ENCODE measurements at regions not wholly inside any gene's neighbourhood (a gene's known extent, or its start where the extent isn't known, plus 50 kb on each side); places are given as distances from the start of the nearest gene placed in this dataset.

DNA sequence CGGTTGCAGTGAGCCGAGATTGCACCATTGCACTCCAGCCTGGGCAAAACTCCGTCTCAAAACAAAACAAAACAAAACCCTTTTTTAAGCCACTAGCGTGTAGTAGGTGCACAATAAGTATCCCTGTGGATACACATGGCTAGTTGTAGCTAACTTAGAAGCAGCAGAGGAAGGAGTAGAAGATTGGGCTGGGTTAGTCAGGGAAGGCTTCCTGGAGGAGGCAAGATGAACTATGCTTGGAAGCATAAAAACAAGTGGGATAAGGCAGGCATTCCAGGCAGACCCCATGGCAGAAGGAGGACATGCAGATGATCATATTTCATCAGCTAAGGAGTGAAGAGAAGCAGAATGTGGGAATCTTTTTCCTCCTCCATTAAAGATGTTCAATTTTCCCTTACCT lies 83.4 kb downstream of the IRX5 start:
- Mint-ChIP-seq H3K36me3 (ENCODE audit: low read depth) (no peaks in the 10 kb centered on the region), H3K4me1 (no peaks in the 10 kb centered on the region), H3K27ac (no peak overlapping the region), H3K4me3 (no peak overlapping the region), H3K9me3 (no peaks in the 10 kb centered on the region), H3K27me3 (ENCODE audit: insufficient read depth) (no peaks in the 10 kb centered on the region)
- no peaks in the 10 kb centered on the region for H3K4me1 ChIP-seq (ENCODE audit: control insufficient read depth, insufficient read depth, low read length)
- no peak for DNase-seq
- H3K27me3 ChIP-seq (ENCODE audit: control insufficient read depth, insufficient read depth, low read length, poor library complexity, severe bottlenecking), result no peaks in the 10 kb centered on the region
- H3K4me3 ChIP-seq (ENCODE audit: low read length), result no peak overlapping the region
- H3K27ac ChIP-seq (ENCODE audit: low read depth, low read length), result no peak overlapping the region
- no peaks in the 10 kb centered on the region for H3K9me3 ChIP-seq (ENCODE audit: control insufficient read depth, low read length)
- TF ChIP-seq CTCF (conservative IDR thresholded peaks at IDR 0.05), result no peak
- WGBS, 2 experiments (ENCODE audit: insufficient coverage in 1 of 2, insufficient read length in 1 of 2), result 97 to 100% methylated on average over 2 to 4 of the region's 4 CpGs
- H3K36me3 ChIP-seq (ENCODE audit: control insufficient read depth, insufficient read depth, low read length), result no peaks in the 10 kb centered on the region
- H3K9ac ChIP-seq (ENCODE audit: extremely low read depth, low read length, poor library complexity, severe bottlenecking), result no peak overlapping the region

GRCh38 chr16:55015181-55015913 lies 84.7 kb downstream of the IRX5 start:
- H3K27me3 Mint-ChIP-seq (ENCODE audit: insufficient read depth), result no peaks in the 10 kb centered on the region
- no peaks in the 10 kb centered on the region for H3K4me1 Mint-ChIP-seq
- no peak overlapping the region for H3K27ac Mint-ChIP-seq
- no peak overlapping the region for H3K4me3 ChIP-seq (ENCODE audit: low read length)
- H3K4me3 Mint-ChIP-seq, result no peak overlapping the region
- H3K9ac ChIP-seq (ENCODE audit: extremely low read depth, low read length, poor library complexity, severe bottlenecking), result no peak overlapping the region
- no peak for TF ChIP-seq CTCF (conservative IDR thresholded peaks at IDR 0.05)
- no peaks in the 10 kb centered on the region for H3K27me3 ChIP-seq (ENCODE audit: control insufficient read depth, insufficient read depth, low read length, poor library complexity, severe bottlenecking)
- peaks cover 7% of the 10 kb centered on the region for H3K9me3 ChIP-seq (ENCODE audit: control insufficient read depth, low read length)
- no peak overlapping the region for H3K27ac ChIP-seq (ENCODE audit: low read depth, low read length)
- peaks cover 8% of the 10 kb centered on the region for H3K9me3 Mint-ChIP-seq
- no peaks in the 10 kb centered on the region for H3K4me1 ChIP-seq (ENCODE audit: control insufficient read depth, insufficient read depth, low read length)
- no peak for DNase-seq
- WGBS, 2 experiments (ENCODE audit: insufficient coverage in 1 of 2, insufficient read length in 1 of 2), result 90 to 92% methylated on average over 8 to 10 of the region's 10 CpGs
- no peaks in the 10 kb centered on the region for H3K36me3 Mint-ChIP-seq (ENCODE audit: low read depth)
- no peaks in the 10 kb centered on the region for H3K36me3 ChIP-seq (ENCODE audit: control insufficient read depth, insufficient read depth, low read length)

DNA sequence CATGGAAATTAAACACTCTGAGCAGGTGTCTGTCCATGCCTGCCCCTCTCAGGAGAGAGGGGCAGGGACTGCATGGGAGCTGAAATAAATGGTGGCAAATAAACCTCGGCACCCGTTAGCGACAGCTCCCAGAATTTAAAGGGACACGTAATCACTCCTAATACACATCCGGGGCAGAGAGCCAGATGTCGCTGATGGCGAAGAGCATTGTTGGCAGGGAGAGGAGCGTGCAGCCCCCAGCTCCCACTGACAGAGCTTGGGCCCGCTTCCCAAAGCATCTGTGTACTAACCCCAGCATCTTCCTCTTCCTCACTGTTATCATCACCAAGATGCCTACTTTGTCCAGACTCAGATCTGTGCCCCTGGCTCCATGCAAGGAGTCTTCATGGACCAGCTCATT lies 85.8 kb downstream of the IRX5 start:
- Histone ChIP-seq H3K27ac (ENCODE audit: low read depth, low read length) (no peak overlapping the region), H3K9ac (ENCODE audit: extremely low read depth, low read length, poor library complexity, severe bottlenecking) (no peak overlapping the region), H3K36me3 (ENCODE audit: control insufficient read depth, insufficient read depth, low read length) (no peaks in the 10 kb centered on the region), H3K27me3 (ENCODE audit: control insufficient read depth, insufficient read depth, low read length, poor library complexity, severe bottlenecking) (no peaks in the 10 kb centered on the region), H3K9me3 (ENCODE audit: control insufficient read depth, low read length) (peaks cover 7% of the 10 kb centered on the region), H3K4me1 (ENCODE audit: control insufficient read depth, insufficient read depth, low read length) (no peaks in the 10 kb centered on the region), H3K4me3 (ENCODE audit: low read length) (no peak overlapping the region)
- H3K27ac Mint-ChIP-seq, result no peak overlapping the region
- no peak for TF ChIP-seq CTCF (conservative IDR thresholded peaks at IDR 0.05)
- peaks cover 13% of the 10 kb centered on the region for H3K9me3 Mint-ChIP-seq
- no peak overlapping the region for H3K4me3 Mint-ChIP-seq
- H3K27me3 Mint-ChIP-seq (ENCODE audit: insufficient read depth), result no peaks in the 10 kb centered on the region
- no peak for DNase-seq
- H3K36me3 Mint-ChIP-seq (ENCODE audit: low read depth), result no peaks in the 10 kb centered on the region
- no peaks in the 10 kb centered on the region for H3K4me1 Mint-ChIP-seq
- WGBS, 2 experiments (ENCODE audit: insufficient coverage in 1 of 2, insufficient read length in 1 of 2), result 93 to 94% methylated on average over 8 to 9 of the region's 9 CpGs
